Activated T-helper 2 cell treated with anti-CD3 and anti-CD28 coated beads, Interferon-gamma antibody, Interleukin-2, Interleukin-4, amounts not matched to agents 10 μg/mL and 5 μg/mL and 100 μg/mL, durations not matched to agents 14 hours and 24 hours and 36 hours (primary cell): ENCODE measurements at regions not wholly inside any gene's neighbourhood (a gene's known extent, or its start where the extent isn't known, plus 50 kb on each side); places are given as distances from the start of the nearest gene placed in this dataset.

Experiments
- DNase-seq: peaks from one replicate; pipeline ENCODE4 v3.0.0; 2021; ENCODE audit warnings: low spot score
- H3K27ac Mint-ChIP-seq: one replicate; pipeline ENCODE4 v1.8.0; 2021; ENCODE audit warnings: mixed read lengths
- H3K27me3 Mint-ChIP-seq: one replicate; pipeline ENCODE4 v1.8.0; 2021; ENCODE audit warnings: low read depth, mixed read lengths
- H3K36me3 Mint-ChIP-seq: one replicate; pipeline ENCODE4 v1.8.0; 2021; ENCODE audit warnings: low read depth, mixed read lengths
- H3K4me1 Mint-ChIP-seq: one replicate; pipeline ENCODE4 v1.8.0; 2021; ENCODE audit warnings: low read depth, mixed read lengths
- H3K4me3 Mint-ChIP-seq: one replicate; pipeline ENCODE4 v1.8.0; 2021; ENCODE audit warnings: low read depth, mild to moderate bottlenecking, moderate library complexity, mixed read lengths
- H3K9me3 Mint-ChIP-seq: one replicate; pipeline ENCODE4 v1.8.0; 2021; ENCODE audit warnings: mixed read lengths
- intact Hi-C: fragments of 100-400 bp; cut with micrococcal nuclease; formaldehyde crosslinking; loops from one replicate; pipeline ENCODE4 v1.15.1; 2023

- Mint-ChIP-seq H3K4me1 (no peaks in the 10 kb centered on the region), H3K4me3 (no peak overlapping the region), H3K36me3 (no peaks in the 10 kb centered on the region), H3K27me3 (no peaks in the 10 kb centered on the region), H3K9me3 (no peaks in the 10 kb centered on the region), H3K27ac (no peak overlapping the region)
- no peak for DNase-seq
- intact Hi-C loops, result no loop called here
These were observed 111.0 kb upstream of the WDR17 start for GRCh38 chr4:175954685-175955084.

DNA sequence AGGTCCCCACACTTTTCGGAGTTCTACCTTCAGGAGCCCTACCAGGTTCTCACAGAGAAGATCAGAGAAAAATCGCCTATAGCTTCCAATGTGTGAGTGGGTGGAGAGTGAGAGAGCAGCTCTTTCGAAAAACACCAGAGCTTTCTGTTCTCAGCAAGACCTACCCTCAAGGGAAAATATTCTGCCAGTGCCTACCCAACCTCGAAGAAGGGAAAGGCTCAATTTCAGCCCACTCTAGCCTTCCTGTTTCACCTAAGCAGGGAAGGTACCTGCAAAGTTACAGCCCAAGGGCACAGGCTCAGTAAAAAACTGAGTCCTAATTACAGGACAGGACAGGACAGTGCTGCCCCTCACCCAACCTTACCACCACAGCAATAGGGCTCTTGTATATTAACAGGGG is 104.0 kb upstream of the WDR17 start:
- Mint-ChIP-seq H3K36me3 (no peaks in the 10 kb centered on the region), H3K4me3 (no peak overlapping the region), H3K27me3 (no peaks in the 10 kb centered on the region), H3K9me3 (no peaks in the 10 kb centered on the region), H3K27ac (no peak overlapping the region), H3K4me1 (no peaks in the 10 kb centered on the region)
- no peak for DNase-seq
- intact Hi-C loops, result no loop called here

- no peaks in the 10 kb centered on the region for H3K36me3 Mint-ChIP-seq
- no peaks in the 10 kb centered on the region for H3K9me3 Mint-ChIP-seq
- no peaks in the 10 kb centered on the region for H3K27me3 Mint-ChIP-seq
- intact Hi-C loops, result no loop called here
- no peaks in the 10 kb centered on the region for H3K4me1 Mint-ChIP-seq
- H3K4me3 Mint-ChIP-seq, result no peak overlapping the region
- no peak for DNase-seq
- H3K27ac Mint-ChIP-seq, result no peak overlapping the region
These were observed 95.6 kb upstream of the WDR17 start for GRCh38 chr4:175970072-175970471.

DNA sequence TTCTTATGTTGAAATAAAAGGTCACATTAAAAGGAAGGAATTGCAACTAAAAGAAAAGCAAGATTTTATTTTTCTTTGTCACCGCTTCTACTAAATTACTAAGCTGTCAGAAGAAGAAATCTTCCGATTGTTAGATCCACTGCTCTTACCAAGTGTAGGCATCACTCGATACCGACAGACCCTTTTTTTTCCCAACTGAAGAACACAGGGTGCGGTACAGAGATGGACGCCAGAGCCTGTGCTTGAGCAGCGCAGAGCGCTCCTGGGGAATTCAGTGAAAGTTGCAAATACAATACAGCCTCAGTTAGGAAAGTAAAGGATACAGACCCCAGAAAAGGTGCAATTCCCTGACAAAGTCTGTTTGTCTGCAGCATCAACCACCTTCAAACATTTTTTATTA is 94.9 kb upstream of the WDR17 start:
- no peak for DNase-seq
- H3K4me1 Mint-ChIP-seq, result no peaks in the 10 kb centered on the region
- no peaks in the 10 kb centered on the region for H3K36me3 Mint-ChIP-seq
- no peaks in the 10 kb centered on the region for H3K9me3 Mint-ChIP-seq
- H3K27me3 Mint-ChIP-seq, result no peaks in the 10 kb centered on the region
- H3K4me3 Mint-ChIP-seq, result no peak overlapping the region
- intact Hi-C loops, result no loop called here
- no peak overlapping the region for H3K27ac Mint-ChIP-seq

DNA sequence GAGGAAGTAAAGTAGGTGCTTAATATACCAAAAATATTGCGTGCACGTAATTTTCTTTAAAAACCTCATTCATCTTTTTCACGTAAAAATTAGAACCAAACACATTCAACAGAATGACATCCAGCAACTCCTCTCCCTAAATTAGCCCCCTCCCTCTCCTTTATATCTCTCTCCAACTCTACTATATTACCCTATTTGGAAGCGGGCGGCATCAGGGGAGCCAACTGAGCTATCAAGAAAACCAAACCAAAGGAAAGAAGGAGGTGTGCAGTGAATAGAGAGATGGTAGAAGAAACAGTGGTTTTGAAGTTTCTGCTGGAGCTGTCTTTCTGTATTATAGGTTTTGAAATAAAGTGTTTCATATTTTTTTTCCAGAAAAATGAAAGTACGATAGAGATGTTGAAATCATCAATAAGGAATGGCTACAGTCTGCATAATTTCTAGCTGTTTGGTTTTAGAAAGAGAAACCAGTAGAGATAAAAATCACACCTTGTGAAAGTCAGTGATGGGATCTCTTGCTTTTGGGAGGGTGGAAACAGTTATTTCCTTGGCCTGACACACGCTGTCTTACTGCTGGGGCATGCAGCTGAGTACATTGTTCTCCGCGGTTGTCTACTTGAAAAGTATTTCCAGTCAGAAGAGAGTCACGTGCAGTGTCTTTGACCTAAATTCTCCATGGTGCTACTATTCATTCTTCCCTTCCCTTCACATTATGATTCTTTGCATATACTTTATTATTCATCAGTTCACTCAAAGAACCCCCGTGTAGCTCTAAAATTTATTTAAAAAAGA is 94.1 kb upstream of the WDR17 start:
- no peaks in the 10 kb centered on the region for H3K36me3 Mint-ChIP-seq
- H3K27ac Mint-ChIP-seq, result no peak overlapping the region
- intact Hi-C loops, result no loop called here
- no peaks in the 10 kb centered on the region for H3K9me3 Mint-ChIP-seq
- no peaks in the 10 kb centered on the region for H3K4me1 Mint-ChIP-seq
- DNase-seq, result no peak
- H3K4me3 Mint-ChIP-seq, result no peak overlapping the region
- no peaks in the 10 kb centered on the region for H3K27me3 Mint-ChIP-seq

GRCh38 chr4:175973027-175973923 is 92.4 kb upstream of the WDR17 start:
- Mint-ChIP-seq H3K27ac (no peak overlapping the region), H3K4me1 (no peaks in the 10 kb centered on the region), H3K36me3 (no peaks in the 10 kb centered on the region), H3K4me3 (no peak overlapping the region), H3K9me3 (no peaks in the 10 kb centered on the region), H3K27me3 (no peaks in the 10 kb centered on the region)
- DNase-seq, result no peak
- intact Hi-C loops, result no loop called here

DNA sequence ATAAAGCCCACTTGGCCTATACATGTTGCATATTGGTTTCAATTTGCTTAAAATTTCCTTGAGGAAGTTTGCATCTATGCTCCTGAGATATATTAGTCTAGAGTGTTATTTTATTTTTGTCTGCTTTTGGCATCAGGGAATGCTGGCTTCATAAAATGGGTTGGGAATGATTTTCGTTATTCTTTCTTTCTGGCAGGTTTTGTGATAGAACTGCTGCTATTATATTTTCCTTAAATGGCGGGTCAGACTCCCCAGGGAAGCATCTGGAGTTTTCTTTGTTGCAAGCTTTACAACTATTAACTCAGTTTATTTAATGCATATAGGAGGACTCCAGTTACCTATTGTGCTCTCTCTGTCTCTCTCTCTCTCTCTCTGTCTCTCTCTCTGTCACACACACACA is 82.0 kb upstream of the WDR17 start:
- intact Hi-C loops, result no loop called here
- Mint-ChIP-seq H3K4me1 (no peaks in the 10 kb centered on the region), H3K27me3 (no peaks in the 10 kb centered on the region), H3K36me3 (no peaks in the 10 kb centered on the region), H3K9me3 (no peaks in the 10 kb centered on the region), H3K27ac (no peak overlapping the region), H3K4me3 (no peak overlapping the region)
- no peak for DNase-seq

DNA sequence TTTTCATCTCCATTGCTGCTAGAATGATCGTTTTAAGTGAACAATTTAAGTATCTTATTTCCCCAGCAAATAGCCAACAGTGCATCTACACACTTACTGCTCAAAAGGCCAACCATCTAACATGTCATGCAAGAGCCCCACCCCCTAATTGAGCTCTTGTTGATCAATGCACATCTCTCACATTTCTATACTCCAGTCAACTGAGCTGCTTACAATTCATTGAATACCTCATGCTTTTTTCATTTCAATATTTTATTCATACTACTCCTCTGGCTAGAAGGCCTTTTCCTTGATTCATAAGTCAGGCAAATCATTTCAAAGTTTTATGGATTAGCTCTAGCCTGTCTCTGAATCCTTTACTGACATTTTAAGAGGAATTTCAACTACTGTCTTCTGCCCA is 79.0 kb upstream of the WDR17 start:
- no peaks in the 10 kb centered on the region for H3K4me1 Mint-ChIP-seq
- H3K4me3 Mint-ChIP-seq, result no peak overlapping the region
- H3K27ac Mint-ChIP-seq, result no peak overlapping the region
- no peaks in the 10 kb centered on the region for H3K27me3 Mint-ChIP-seq
- no peak for DNase-seq
- intact Hi-C loops, result no loop called here
- no peaks in the 10 kb centered on the region for H3K36me3 Mint-ChIP-seq
- H3K9me3 Mint-ChIP-seq, result no peaks in the 10 kb centered on the region

GRCh38 chr4:175988511-175988910 is 77.1 kb upstream of the WDR17 start:
- H3K9me3 Mint-ChIP-seq, result no peaks in the 10 kb centered on the region
- H3K4me3 Mint-ChIP-seq, result no peak overlapping the region
- H3K27me3 Mint-ChIP-seq, result no peaks in the 10 kb centered on the region
- no peak for DNase-seq
- no peaks in the 10 kb centered on the region for H3K4me1 Mint-ChIP-seq
- intact Hi-C loops, result no loop called here
- H3K36me3 Mint-ChIP-seq, result no peaks in the 10 kb centered on the region
- H3K27ac Mint-ChIP-seq, result no peak overlapping the region

DNA sequence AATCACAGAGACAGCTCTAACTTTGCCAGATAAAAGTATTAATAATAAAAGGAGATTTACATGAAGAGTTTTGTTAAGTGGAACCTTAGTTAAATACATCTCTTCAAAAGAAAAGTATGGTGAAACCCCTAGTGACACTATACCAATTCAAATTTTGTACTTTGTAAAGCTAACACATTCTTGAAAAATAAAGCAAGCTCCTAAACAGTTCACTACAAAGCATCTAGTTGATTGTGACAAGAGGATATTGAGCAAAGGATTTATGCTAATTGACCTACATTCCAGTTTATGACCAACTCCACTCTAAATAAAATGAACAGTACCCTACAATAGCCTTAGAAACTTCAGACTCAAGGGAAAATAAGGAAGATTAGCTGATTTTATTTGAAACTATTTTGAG is 69.4 kb upstream of the WDR17 start:
- H3K4me1 Mint-ChIP-seq, result no peaks in the 10 kb centered on the region

GRCh38 chr4:175997291-175997690 is 68.3 kb upstream of the WDR17 start:
- Mint-ChIP-seq H3K27me3 (peaks cover 20% of the 10 kb centered on the region), H3K36me3 (no peaks in the 10 kb centered on the region)

More for the DNA sequence above, 69.4 kb upstream of the WDR17 start:
- Mint-ChIP-seq H3K9me3 (no peaks in the 10 kb centered on the region), H3K27ac (no peak overlapping the region), H3K27me3 (peaks cover 11% of the 10 kb centered on the region), H3K4me3 (no peak overlapping the region), H3K36me3 (no peaks in the 10 kb centered on the region)
- no peak for DNase-seq
- intact Hi-C loops, result no loop called here

DNA sequence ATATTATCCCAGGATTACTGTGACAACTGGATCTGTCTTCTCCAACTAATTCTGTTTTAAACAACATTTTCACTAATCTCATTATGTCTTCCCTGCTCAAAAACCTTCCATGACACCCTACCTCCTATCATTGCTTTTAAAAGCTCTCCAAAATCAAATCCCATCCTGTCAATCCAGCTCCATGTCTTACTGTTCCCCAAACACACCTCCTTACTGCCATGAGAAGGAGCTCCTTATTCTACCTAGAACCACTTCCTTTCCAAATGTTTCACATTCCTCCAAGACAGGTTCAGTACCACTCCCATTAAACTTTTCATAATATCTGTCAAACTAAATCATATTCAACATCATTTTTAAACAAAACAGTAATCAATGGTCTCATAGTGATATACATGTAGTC is 66.9 kb upstream of the WDR17 start:
- Mint-ChIP-seq H3K4me3 (no peak overlapping the region), H3K27ac (no peak overlapping the region), H3K27me3 (peaks cover 33% of the 10 kb centered on the region), H3K36me3 (no peaks in the 10 kb centered on the region), H3K4me1 (peaks cover 4% of the 10 kb centered on the region), H3K9me3 (no peaks in the 10 kb centered on the region)
- DNase-seq, result no peak
- intact Hi-C loops, result no loop called here

More at GRCh38 chr4:175997291-175997690, 68.3 kb upstream of the WDR17 start:
- H3K27ac Mint-ChIP-seq, result no peak overlapping the region
- DNase-seq, result no peak
- intact Hi-C loops, result no loop called here
- H3K4me1 Mint-ChIP-seq, result no peaks in the 10 kb centered on the region
- no peak overlapping the region for H3K4me3 Mint-ChIP-seq
- no peaks in the 10 kb centered on the region for H3K9me3 Mint-ChIP-seq

DNA sequence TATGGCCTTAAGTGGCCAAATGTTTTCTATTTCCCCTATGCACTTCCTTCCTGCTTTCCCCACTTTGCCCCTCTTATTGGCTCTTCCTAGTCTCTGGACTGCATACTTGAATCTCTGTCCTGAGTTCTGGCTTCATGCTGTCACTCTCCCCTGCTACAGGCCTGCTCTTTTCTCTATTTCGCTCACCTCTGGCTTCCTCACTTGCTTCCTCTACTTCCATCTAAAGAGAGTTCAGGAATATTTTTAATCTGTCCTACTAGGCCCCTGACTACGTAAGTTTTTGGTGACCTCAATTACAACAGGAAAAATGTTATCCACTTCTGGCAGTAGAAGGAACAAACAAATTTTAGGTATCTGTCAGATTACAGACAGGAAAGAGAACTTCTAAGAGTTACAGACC is 65.7 kb upstream of the WDR17 start:
- no peak overlapping the region for H3K4me3 Mint-ChIP-seq
- intact Hi-C loops, result no loop called here
- no peaks in the 10 kb centered on the region for H3K9me3 Mint-ChIP-seq
- H3K27me3 Mint-ChIP-seq, result peaks cover 34% of the 10 kb centered on the region
- H3K36me3 Mint-ChIP-seq, result no peaks in the 10 kb centered on the region
- H3K4me1 Mint-ChIP-seq, result peaks cover 4% of the 10 kb centered on the region
- no peak overlapping the region for H3K27ac Mint-ChIP-seq
- DNase-seq, result no peak
